HepG2 (cell line): ENCODE measurements at regions not wholly inside any gene's neighbourhood (a gene's known extent, or its start where the extent isn't known, plus 50 kb on each side); places are given as distances from the start of the nearest gene placed in this dataset.

Source experiments
- AHDC1 ChIP-seq: sonication (generic); formaldehyde crosslinking; IDR thresholded peaks from 2 replicates; pipeline ENCODE4 v1.5.1; 2020; ENCODE audit warnings: mild to moderate bottlenecking, missing genetic modification reagents, borderline replicate concordance
- ATF6 ChIP-seq: sonication (generic); formaldehyde crosslinking; conservative IDR thresholded peaks from 2 replicates; pipeline ENCODE4 v1.4.0; 2020; ENCODE audit warnings: missing genetic modification reagents
- CEBPB ChIP-seq: IDR thresholded peaks from 2 replicates; pipeline ENCODE4 v1.6.1; 2011; ENCODE audit warnings: low read depth, low read length, improper control_type of control experiment, borderline replicate concordance
- CTCF ChIP-seq: sonication (generic); formaldehyde crosslinking; IDR thresholded peaks from 2 replicates; pipeline ENCODE4 v1.5.0; 2020; ENCODE audit warnings: mild to moderate bottlenecking, missing genetic modification reagents, moderate library complexity
- HOXA9 ChIP-seq: sonication (generic); formaldehyde crosslinking; IDR thresholded peaks from 2 replicates; pipeline ENCODE4 v1.8.1; 2022; ENCODE audit warnings: missing genetic modification reagents, mild to moderate bottlenecking, moderate library complexity, borderline replicate concordance
- KLF9 ChIP-seq: IDR thresholded peaks from 2 replicates; pipeline ENCODE4 v1.6.1; 2016; ENCODE audit warnings: low read depth
- NR1H2 ChIP-seq: sonication (generic); formaldehyde crosslinking; IDR thresholded peaks from 2 replicates; pipeline ENCODE4 v1.8.1; 2022; ENCODE audit warnings: low read depth, missing genetic modification reagents, borderline replicate concordance
- PBX3 ChIP-seq: sonication (generic); formaldehyde crosslinking; IDR thresholded peaks from 2 replicates; pipeline ENCODE4 v1.8.1; 2023; ENCODE audit warnings: missing genetic modification reagents, inconsistent platforms, borderline replicate concordance

GRCh38 chr2:139990646-139991335 is 1210.6 kb upstream of the NXPH2 start:
- no peak for TF ChIP-seq ATF6 (CRISPR knock-in tag)
- no peak for TF ChIP-seq KLF9 (CRISPR knock-in tag)
- no peak for TF ChIP-seq HOXA9
- TF ChIP-seq CTCF (CRISPR knock-in tag) = no peak
- TF ChIP-seq CEBPB = no peak
- TF ChIP-seq AHDC1 (CRISPR knock-in tag) = no peak
- TF ChIP-seq NR1H2 = no peak
- TF ChIP-seq PBX3 = no peak
